ENCODE measurements at regions not wholly inside any gene's neighbourhood (a gene's known extent, or its start where the extent isn't known, plus 50 kb on each side); places are given as distances from the start of the nearest gene placed in this dataset.
A peak's percentile ranks its signal among the peaks of the same experiment; 100 is the strongest.
"Not testable (repeated sequence)": the region's sequence is repeated elsewhere in the genome, so short reads cannot be mapped to it uniquely, and the experiment has no call there.

- DNase-seq (ENCODE audit: low read depth) = no peak
- peak overlapping the region; percentile 77 for H3K4me3 ChIP-seq (ENCODE audit: low read depth, low read length)
- in situ Hi-C loops (cut with HindIII; ENCODE audit: low sequenced_read_pairs) = no loop called here
- no peak for TF ChIP-seq CTCF (IDR thresholded peaks at IDR 0.05; ENCODE audit: low read depth, low read length, missing control alignments)
Observed at GRCh38 chr19:24032651-24033050, 54.3 kb upstream of the ZNF254 start.

GRCh38 chr19:24033301-24033962 lies 53.6 kb upstream of the ZNF254 start:
- no peak for TF ChIP-seq CTCF (IDR thresholded peaks at IDR 0.05; ENCODE audit: low read depth, low read length, missing control alignments)
- peak overlapping the region; percentile 77 for H3K4me3 ChIP-seq (ENCODE audit: low read depth, low read length)
- in situ Hi-C loops (cut with HindIII; ENCODE audit: low sequenced_read_pairs) = no loop called here
- DNase-seq (ENCODE audit: low read depth) = peak; percentile 82

DNA sequence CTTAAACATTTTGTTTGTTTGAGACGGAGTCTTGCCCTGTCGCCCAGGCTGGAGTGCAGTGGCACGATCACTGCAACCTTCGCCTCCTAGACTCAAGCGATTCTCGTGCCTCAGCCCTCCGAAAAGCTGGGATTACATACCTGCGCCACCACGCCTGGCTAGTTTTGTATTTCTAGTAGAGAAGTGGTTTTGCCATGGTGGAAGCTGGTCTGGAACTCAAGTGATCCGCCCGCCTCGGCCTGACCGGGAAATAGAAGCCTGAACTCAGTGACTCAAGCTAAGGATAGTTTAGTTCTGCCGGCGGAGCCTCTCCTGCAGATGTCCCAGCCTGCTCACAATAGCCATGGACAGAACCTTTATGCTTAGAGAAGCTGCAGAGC lies 53.0 kb upstream of the ZNF254 start:
- in situ Hi-C loops (cut with HindIII; ENCODE audit: low sequenced_read_pairs) = no loop called here
- no peak for TF ChIP-seq CTCF (IDR thresholded peaks at IDR 0.05; ENCODE audit: low read depth, low read length, missing control alignments)
- H3K4me3 ChIP-seq (ENCODE audit: low read depth, low read length) = peak overlapping the region; percentile 77
- DNase-seq (ENCODE audit: low read depth) = peak; percentile 27

DNA sequence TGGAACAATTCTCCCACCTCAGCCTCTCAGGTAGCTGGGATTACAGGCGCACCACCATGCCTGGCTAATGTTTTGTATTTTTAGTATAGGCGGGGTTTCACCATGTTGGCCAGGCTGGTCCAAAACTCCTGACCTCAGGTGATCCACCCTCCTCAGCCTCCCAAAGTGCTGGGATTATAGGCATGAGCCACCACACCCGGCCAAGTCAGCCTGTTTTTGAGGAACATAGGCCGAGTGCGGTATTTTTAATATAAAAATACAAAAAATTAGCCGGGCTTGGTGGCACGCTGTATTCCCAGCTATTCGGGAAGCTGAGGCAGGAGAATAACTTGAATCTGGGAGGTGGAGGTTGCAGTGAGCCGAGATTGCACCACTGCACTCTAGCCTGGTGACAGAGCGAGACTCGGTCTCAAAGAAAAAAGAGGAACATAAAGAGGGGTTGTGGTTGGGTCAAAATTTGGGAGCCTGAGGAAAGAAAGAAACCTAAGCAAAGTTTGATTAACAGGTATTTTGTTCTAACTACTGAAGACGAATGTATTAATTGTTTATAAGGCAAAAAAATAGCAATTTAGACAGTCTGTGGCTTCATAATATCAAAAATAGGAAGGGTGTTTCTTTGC lies 51.6 kb upstream of the ZNF254 start:
- in situ Hi-C loops (cut with HindIII; ENCODE audit: low sequenced_read_pairs); DNase-seq (ENCODE audit: low read depth): not testable (repeated sequence)
- peak overlapping the region; percentile 77 for H3K4me3 ChIP-seq (ENCODE audit: low read depth, low read length)

Data from astrocyte of the cerebellum (primary cell).